ENCODE measurements at regions not wholly inside any gene's neighbourhood (a gene's known extent, or its start where the extent isn't known, plus 50 kb on each side); places are given as distances from the start of the nearest gene placed in this dataset.

DNA sequence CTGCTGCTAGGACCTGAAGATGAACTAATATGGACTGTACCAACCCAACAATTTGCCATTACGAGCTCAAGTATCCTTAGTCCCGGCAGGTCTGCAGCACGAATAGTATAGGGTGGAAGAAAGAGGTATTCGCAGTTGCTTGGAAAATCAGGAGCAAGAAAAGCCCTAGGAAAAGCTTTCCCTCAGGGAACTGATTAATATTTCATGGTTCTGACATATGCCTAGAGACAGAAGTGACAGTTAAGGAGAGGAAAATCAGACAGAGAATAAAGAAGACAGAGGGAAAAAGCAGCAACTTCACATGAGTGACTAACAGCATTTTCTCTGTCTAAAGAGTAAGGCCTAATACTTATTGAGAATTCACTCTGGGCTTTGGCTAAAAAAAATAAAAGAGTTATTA lies 602.9 kb upstream of the ATP2B1 start:
- no peak for TF ChIP-seq EZH2 (IDR thresholded peaks at IDR 0.05)
- TF ChIP-seq POLR2AphosphoS5 (IDR thresholded peaks at IDR 0.05; ENCODE audit: borderline replicate concordance, low read depth, low read length): no peak
- TF ChIP-seq FOXP2 (optimal IDR thresholded peaks at IDR 0.05; ENCODE audit: control extremely low read depth, extremely low read length, insufficient read depth): no peak
